ENCODE measurements at regions not wholly inside any gene's neighbourhood (a gene's known extent, or its start where the extent isn't known, plus 50 kb on each side); places are given as distances from the start of the nearest gene placed in this dataset.

DNA sequence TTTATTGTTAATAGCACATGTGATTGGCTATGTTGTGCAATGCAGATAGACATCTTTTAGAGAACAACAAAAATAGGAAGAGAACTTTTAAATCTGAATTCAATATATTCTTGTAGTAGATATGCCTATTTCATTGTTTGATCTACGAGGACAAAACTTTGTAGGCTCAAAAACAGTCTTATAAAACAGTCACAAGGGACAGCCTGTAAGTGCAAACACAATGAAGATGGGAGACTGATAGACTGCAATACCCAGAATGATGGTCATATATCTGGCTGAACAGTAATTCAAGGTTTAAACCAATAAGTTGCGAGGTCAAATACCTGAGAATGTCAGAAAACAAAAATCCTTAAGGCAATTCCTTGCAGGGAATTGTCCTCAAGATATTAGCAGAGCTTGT, 1342.9 kb upstream of the ADGRB3 start:
- TF ChIP-seq EZH2phosphoT487 (IDR thresholded peaks at IDR 0.05; ENCODE audit: low read depth): no peak
- TF ChIP-seq, protein P1, sequence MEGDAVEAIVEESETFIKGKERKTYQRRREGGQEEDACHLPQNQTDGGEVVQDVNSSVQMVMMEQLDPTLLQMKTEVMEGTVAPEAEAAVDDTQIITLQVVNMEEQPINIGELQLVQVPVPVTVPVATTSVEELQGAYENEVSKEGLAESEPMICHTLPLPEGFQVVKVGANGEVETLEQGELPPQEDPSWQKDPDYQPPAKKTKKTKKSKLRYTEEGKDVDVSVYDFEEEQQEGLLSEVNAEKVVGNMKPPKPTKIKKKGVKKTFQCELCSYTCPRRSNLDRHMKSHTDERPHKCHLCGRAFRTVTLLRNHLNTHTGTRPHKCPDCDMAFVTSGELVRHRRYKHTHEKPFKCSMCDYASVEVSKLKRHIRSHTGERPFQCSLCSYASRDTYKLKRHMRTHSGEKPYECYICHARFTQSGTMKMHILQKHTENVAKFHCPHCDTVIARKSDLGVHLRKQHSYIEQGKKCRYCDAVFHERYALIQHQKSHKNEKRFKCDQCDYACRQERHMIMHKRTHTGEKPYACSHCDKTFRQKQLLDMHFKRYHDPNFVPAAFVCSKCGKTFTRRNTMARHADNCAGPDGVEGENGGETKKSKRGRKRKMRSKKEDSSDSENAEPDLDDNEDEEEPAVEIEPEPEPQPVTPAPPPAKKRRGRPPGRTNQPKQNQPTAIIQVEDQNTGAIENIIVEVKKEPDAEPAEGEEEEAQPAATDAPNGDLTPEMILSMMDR (IDR thresholded peaks at IDR 0.05; ENCODE audit: low read depth, low read length): no peak
- Histone ChIP-seq H2AFZ (ENCODE audit: low read depth, low read length) (no peak overlapping the region), H3K4me2 (ENCODE audit: low read length) (no peak overlapping the region), H3K36me3 (replicated peaks; ENCODE audit: low read depth, low read length) (no peaks in the 10 kb centered on the region), H3K4me1 (ENCODE audit: low read length) (no peaks in the 10 kb centered on the region), H3K27me3 (ENCODE audit: low read depth, low read length) (no peaks in the 10 kb centered on the region), H3K9me3 (ENCODE audit: insufficient read depth, low read length) (no peaks in the 10 kb centered on the region), H3K9ac (ENCODE audit: low read length) (no peak overlapping the region), H3K27ac (ENCODE audit: low read length) (no peak overlapping the region), H3K79me2 (ENCODE audit: low read length) (no peaks in the 10 kb centered on the region), H3K4me3 (ENCODE audit: low read length) (no peak overlapping the region), H4K20me1 (ENCODE audit: insufficient read depth, low read length) (no peaks in the 10 kb centered on the region)

GRCh38 chr6:67287566-67287965, 1347.5 kb upstream of the ADGRB3 start:
- no peaks in the 10 kb centered on the region for H4K20me1 ChIP-seq (ENCODE audit: insufficient read depth, low read length)
- H2AFZ ChIP-seq (ENCODE audit: low read depth, low read length): no peak overlapping the region
- no peak overlapping the region for H3K27ac ChIP-seq (ENCODE audit: low read length)
- no peaks in the 10 kb centered on the region for H3K79me2 ChIP-seq (ENCODE audit: low read length)
- H3K9me3 ChIP-seq (ENCODE audit: insufficient read depth, low read length): no peaks in the 10 kb centered on the region
- TF ChIP-seq, protein P1 (IDR thresholded peaks at IDR 0.05; ENCODE audit: low read depth, low read length): no peak
- no peak for TF ChIP-seq EZH2phosphoT487 (IDR thresholded peaks at IDR 0.05; ENCODE audit: low read depth)
- no peaks in the 10 kb centered on the region for H3K4me1 ChIP-seq (ENCODE audit: low read length)
- no peaks in the 10 kb centered on the region for H3K36me3 ChIP-seq (replicated peaks; ENCODE audit: low read depth, low read length)
- H3K9ac ChIP-seq (ENCODE audit: low read length): no peak overlapping the region
- no peak overlapping the region for H3K4me3 ChIP-seq (ENCODE audit: low read length)
- no peak overlapping the region for H3K4me2 ChIP-seq (ENCODE audit: low read length)
- H3K27me3 ChIP-seq (ENCODE audit: low read depth, low read length): no peaks in the 10 kb centered on the region

GRCh38 chr6:67285770-67286495, 1349.1 kb upstream of the ADGRB3 start:
- no peak overlapping the region for H3K4me2 ChIP-seq (ENCODE audit: low read length)
- H4K20me1 ChIP-seq (ENCODE audit: insufficient read depth, low read length): no peaks in the 10 kb centered on the region
- TF ChIP-seq, protein P1 (IDR thresholded peaks at IDR 0.05; ENCODE audit: low read depth, low read length): no peak
- TF ChIP-seq EZH2phosphoT487 (IDR thresholded peaks at IDR 0.05; ENCODE audit: low read depth): no peak

DNA sequence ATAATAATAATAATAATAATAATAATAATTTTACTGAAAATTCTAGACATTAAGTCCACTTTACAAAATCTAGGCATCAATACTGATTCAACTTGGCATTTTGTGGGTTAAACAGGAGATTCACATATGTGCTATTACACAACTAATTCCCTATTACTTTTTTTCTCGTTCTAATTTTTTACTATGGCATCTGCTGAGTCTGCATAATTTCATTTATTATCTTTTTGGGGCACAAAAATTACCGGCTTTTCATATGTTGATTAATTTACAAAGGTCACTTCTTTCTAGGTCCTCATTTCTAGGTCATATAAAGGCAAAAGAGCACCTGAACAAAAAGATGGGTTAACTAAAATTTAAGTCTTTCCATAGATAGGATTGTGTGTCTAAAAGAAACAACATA, 1357.8 kb upstream of the ADGRB3 start:
- H4K20me1 ChIP-seq (ENCODE audit: insufficient read depth, low read length): no peaks in the 10 kb centered on the region
- no peaks in the 10 kb centered on the region for H3K27me3 ChIP-seq (ENCODE audit: low read depth, low read length)
- TF ChIP-seq EZH2phosphoT487 (IDR thresholded peaks at IDR 0.05; ENCODE audit: low read depth): no peak
- TF ChIP-seq, protein P1 (IDR thresholded peaks at IDR 0.05; ENCODE audit: low read depth, low read length): no peak
- no peak overlapping the region for H3K9ac ChIP-seq (ENCODE audit: low read length)
- no peaks in the 10 kb centered on the region for H3K9me3 ChIP-seq (ENCODE audit: insufficient read depth, low read length)
- H3K4me3 ChIP-seq (ENCODE audit: low read length): no peak overlapping the region
- H3K79me2 ChIP-seq (ENCODE audit: low read length): no peaks in the 10 kb centered on the region
- H3K4me1 ChIP-seq (ENCODE audit: low read length): no peaks in the 10 kb centered on the region
- H3K36me3 ChIP-seq (replicated peaks; ENCODE audit: low read depth, low read length): no peaks in the 10 kb centered on the region
- no peak overlapping the region for H3K4me2 ChIP-seq (ENCODE audit: low read length)
- no peak overlapping the region for H2AFZ ChIP-seq (ENCODE audit: low read depth, low read length)
- H3K27ac ChIP-seq (ENCODE audit: low read length): no peak overlapping the region

More at GRCh38 chr6:67285770-67286495, 1349.1 kb upstream of the ADGRB3 start:
- Histone ChIP-seq H3K79me2 (ENCODE audit: low read length) (no peaks in the 10 kb centered on the region), H3K27me3 (ENCODE audit: low read depth, low read length) (no peaks in the 10 kb centered on the region), H3K27ac (ENCODE audit: low read length) (no peak overlapping the region), H3K9ac (ENCODE audit: low read length) (no peak overlapping the region), H3K4me1 (ENCODE audit: low read length) (no peaks in the 10 kb centered on the region), H3K36me3 (replicated peaks; ENCODE audit: low read depth, low read length) (no peaks in the 10 kb centered on the region), H3K9me3 (ENCODE audit: insufficient read depth, low read length) (no peaks in the 10 kb centered on the region), H3K4me3 (ENCODE audit: low read length) (no peak overlapping the region), H2AFZ (ENCODE audit: low read depth, low read length) (no peak overlapping the region)
